ENCODE measurements at regions not wholly inside any gene's neighbourhood (a gene's known extent, or its start where the extent isn't known, plus 50 kb on each side); places are given as distances from the start of the nearest gene placed in this dataset.
"Not testable (repeated sequence)": the region's sequence is repeated elsewhere in the genome, so short reads cannot be mapped to it uniquely, and the experiment has no call there.

DNA sequence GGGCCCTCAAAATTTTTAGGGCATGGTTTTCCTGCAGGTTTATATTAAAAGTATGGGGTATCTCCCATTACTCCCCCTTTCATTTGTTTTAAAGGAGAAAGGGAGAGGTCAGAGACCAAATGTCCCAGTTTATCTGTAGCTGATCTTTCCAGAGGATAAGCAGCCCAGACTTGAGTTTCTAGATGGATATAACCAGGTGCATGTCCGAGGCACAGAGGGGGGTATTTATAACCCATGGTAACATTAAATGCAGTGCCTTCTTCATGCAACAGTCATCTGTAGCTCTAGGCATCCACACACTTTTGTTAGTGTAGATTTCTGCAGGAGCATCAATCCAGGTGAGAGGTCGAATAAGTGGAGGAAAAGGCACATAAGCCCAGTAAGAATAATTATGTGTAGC is 890.3 kb upstream of the GOT2 start:
- POLR2A ChIA-PET, CTCF ChIA-PET: not testable (repeated sequence)

DNA sequence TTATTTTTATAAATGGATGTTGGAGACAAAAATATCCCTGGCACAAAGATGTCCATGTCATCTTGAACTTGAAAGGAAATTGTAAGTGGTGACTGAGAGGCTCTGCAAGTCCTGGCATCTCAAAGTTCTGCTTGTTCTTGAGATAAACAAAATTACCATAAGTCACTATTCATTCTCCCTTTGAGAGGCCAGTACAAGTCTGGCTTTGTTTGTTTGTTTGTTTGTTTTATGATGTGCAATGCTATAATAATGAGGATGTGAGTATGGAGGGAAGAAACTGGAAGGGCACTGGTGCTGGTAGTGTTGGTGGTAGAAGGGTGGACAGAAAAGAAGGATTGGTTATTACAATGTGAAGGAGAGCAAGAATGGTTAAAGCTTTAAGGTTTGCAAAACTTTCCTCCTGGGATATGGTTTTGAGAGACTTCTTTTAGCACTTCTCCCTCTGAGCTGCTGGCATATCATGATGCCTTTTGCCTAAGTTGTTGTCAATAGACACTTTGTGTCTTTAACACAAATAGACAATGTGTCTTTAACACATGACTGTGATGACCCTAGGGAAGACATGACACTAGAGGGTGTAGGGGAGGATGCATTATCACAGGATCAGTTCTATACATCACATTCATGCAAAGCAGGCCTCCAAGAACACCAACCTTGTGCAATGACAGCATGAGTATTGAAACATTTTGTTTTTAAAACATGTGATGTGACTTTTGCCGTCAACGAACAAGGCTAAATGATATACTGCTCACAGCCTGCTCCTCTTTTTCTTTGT is 880.5 kb upstream of the GOT2 start:
- POLR2A ChIA-PET, result no interaction called here
- CTCF ChIA-PET, result no interaction called here

DNA sequence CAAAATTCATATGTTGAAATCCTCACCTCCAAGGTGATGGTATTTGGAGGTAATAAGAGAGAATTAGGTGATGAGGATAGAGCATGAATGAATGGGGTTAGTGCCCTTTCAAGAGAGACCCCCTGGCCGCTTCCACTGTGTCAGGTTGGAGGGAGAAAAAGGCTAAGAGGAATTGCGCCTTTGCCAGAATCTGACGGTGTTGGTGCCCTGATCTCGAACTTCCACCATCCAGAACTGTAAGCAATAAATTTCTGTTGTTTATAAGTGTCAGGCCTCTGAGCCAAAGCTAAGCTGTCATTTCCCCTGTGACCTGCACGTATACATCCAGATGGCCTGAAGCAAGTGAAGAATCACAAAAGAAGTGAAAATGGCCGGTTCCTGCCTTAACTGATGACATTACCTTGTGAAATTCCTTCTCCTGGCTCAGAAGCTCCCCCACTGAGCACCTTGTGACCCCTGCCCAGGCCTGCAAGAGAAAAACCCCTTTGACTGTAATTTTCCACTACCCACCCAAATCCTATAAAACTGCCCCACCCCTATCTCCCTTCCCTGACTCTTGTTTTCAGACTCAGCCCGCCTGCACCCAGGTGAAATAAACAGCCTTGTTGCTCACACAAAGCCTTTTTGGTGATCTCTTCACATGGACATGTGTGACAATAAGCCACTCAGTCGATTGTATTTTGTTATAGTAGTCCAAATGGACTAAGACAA is 878.9 kb upstream of the GOT2 start:
- POLR2A ChIA-PET, CTCF ChIA-PET: not testable (repeated sequence)

DNA sequence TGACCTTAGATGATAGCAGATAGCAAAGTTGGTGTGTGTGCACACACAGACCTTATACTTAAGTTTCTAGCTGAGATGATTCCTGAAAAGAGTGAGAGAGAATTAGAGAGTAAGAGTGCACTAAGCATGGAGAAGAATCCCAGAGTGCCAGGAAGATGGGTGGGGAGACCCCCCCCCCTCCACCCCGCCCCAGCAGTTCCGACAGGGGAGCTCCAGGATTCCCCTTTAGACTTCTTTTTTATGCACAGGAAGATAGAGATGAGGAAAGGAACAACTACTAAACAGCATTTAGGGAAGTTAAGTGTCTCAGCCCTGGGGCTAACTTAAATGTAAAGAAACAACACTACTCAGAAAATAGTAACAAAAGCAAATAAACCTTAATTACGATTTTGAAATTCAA is 878.0 kb upstream of the GOT2 start:
- ChIA-PET POLR2A (no interaction called here), CTCF (no interaction called here)

DNA sequence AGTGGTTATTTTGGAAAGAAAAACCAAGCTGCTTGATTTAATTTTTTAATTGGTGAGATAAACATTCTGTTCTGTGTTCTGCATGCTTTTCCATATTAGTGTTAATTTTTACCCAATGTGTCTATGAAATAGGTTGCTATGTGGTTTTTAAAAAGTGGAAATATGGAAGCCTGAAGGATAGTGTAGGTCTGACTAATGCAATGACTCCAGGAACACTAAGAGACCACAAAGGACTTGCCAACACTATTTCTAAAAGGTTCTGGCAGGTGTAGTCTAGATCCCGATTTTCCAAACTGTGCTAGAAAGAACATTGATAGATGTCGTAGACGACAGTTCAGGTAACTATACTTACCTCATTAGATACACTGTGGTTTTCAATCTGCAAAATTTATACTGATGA is 877.4 kb upstream of the GOT2 start:
- ChIA-PET CTCF (no interaction called here), POLR2A (no interaction called here)

DNA sequence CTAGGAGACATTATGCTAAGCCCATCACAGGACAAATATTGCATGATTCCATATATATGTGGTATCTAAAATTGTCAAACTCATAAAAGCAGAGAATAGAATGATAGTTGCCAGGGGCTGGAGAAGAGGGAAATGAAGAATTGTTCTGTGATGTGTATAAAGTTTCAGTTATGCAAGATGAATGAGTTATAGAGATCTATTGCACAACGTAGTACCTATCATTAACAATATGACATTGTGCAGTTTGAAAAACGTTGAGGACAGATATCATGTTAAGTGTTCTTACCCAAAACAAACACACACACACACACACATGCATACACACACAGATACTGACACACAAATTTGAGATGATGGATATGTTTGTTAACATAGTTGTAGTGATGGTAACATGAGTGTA is 871.6 kb upstream of the GOT2 start:
- ChIA-PET CTCF (no interaction called here), POLR2A (no interaction called here)

DNA sequence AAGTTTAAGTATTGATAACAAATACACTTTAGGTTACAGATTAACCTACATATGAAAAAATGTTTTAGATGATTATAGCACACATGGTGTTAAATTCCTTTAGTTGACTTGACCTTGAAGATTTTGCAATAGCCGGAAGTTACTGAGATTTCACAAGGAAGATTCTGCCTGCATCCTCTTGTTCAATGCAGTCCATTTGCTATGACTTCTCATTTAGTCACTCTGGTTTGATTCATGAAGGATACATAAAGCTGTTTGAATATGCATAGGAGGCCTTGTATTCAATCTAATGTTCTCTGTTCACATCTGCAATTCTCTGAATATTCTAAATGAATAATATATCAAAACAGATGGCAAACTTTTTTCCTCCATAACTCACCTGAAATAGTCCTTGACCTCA is 870.2 kb upstream of the GOT2 start:
- CTCF ChIA-PET, result no interaction called here
- POLR2A ChIA-PET, result no interaction called here

DNA sequence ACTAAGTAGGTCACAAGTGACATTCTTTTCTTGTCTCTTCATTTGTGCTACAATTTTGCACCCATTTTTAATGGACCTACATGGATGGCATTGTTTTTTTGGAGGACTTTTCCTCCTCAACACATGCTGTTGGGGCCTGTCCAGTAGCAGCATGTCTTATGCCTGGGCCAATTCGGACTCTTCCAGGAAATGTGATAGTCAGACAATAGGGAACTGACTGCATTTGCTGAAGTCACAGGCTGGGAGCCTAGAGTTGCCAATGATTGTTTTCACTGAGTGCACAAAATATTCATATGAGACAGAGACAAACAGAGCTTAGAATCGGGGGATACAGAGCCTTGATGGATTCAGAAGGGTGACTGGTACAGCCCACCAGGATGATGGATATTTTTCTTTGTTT is 867.3 kb upstream of the GOT2 start:
- CTCF ChIA-PET, result no interaction called here
- POLR2A ChIA-PET, result no interaction called here

DNA sequence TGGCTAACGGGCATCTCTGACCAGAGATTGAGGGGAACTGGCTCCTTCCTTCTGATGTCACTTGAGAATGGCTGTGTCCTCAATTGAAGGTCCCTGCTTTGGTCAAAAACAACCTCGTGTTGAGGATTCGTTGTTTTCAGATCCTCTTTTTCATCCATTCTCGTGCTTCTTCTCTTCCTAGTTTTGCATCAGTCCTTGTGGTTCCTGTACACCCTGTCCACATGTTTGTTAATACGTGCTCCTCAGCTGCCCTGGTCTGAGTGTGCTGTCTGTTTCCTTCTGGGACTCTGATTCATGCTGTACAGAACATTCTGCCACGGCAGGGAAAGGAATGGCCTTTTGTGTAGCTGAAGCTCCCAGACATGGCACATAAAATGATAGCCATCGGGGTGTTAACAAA is 863.2 kb upstream of the GOT2 start:
- ChIA-PET CTCF (no interaction called here), POLR2A (no interaction called here)

DNA sequence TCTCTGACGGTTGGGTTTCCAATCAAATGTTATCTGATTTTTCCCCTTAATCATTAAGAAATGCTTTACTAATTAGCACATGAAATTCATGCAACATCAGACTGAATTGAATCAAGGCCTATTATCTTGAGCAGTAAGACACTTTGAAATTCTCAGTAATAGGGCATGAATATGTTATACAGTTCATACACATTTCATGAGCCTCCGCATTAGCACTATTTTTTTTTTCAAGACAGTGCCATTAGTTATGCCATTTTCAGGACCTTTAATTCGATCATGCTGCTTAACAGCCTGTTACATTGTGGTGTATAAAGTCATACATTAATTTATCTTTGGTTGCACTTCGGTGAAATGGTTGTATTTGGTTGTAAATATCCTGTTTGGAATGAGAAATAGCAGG is 862.6 kb upstream of the GOT2 start:
- ChIA-PET CTCF (no interaction called here), POLR2A (no interaction called here)

DNA sequence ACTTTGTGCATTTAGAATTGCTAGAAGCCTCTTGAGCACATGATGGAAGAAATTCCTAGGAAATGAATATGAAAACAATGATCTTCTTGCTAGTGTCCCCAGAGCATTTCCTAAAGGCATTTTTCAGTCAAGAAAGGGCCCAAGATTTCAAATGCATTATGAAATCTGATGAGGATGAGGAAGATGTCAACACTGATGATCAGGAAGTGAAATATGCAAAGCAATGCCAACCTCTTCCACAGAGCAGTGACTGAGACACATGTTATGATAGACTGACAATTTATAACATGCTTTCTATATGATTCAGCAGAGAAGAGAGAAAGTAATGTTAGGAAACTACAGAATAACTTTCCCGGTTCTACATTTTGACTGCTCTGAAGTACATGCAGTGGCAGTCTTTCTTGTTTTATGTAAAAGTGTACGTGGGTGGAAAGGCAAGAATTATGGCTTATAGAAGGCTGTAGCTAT is 859.1 kb upstream of the GOT2 start:
- POLR2A ChIA-PET, result no interaction called here
- CTCF ChIA-PET, result no interaction called here

DNA sequence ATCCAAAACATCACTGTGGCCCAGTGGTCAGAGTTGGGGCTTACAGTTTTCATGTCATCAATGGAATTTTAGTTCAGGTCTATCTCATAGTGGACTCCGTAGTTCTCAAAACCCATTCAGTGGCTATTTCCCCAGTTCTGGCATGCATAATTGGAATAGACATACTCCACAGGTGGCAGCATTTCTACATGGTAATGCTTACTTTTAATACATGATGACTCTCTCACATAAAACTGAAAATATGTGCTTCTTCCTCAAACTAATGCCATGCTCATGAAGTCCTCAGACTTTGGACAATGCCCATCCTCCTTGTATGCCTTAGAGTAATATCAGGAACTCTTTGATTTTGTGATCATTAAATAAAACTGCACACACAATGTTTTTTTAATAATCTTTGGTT is 857.4 kb upstream of the GOT2 start:
- ChIA-PET POLR2A (no interaction called here), CTCF (no interaction called here)

DNA sequence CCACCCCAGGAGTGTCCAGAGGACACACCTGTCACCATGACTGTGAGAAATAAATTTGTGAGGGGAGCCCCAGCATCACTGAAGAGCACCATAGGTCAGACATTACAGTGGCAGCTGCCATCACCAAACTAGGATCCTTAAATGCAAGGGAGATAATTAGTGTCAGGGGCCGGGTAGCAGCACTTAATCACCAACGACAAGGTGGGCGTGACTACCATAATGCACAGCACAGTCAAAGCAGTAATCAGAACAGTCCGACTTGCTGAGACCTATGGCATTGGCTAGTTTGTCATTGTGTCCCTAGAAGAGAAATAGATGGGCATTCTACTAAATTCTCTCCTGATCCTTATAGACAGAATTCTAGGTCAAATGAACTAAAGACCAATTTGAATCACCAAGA is 856.7 kb upstream of the GOT2 start:
- ChIA-PET CTCF (no interaction called here), POLR2A (no interaction called here)

DNA sequence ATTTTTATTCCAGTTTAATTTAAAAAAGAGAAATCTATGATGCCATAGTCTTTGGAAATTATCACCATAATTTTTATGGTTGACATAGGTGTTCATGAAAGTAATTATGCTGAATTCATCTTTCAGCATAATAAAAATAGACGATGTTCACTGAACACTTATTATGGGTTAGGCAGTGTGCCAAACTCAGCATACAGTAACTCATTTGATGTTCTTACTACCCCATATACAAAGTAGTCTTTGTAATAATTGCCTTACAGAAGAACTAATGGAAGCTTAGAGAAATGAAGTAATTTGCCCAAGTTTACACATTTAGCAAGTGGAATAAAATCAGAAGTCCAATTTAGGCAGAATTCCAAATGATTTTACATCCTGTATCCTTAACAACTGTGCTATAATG is 852.2 kb upstream of the GOT2 start:
- ChIA-PET CTCF (no interaction called here), POLR2A (no interaction called here)

DNA sequence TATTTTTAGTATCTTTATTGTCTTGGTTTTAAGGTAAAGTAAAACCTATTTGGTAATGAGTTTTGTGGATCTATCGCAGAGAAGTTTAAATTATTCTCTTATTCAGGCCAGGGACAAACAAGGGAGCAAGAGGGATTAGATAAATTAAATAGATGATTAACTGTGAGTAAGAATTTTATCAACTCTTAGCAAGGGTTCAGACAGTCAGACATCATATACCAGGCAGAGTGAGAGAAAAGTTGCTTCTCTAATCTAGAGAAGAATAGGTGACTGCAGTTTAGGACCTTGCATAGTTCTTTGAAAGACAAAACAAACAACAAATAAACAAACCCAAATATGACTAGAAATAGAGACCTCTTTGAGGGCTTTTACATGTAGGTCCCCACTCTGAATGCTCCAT is 840.2 kb upstream of the GOT2 start:
- CTCF ChIA-PET, result no interaction called here
- POLR2A ChIA-PET, result no interaction called here

DNA sequence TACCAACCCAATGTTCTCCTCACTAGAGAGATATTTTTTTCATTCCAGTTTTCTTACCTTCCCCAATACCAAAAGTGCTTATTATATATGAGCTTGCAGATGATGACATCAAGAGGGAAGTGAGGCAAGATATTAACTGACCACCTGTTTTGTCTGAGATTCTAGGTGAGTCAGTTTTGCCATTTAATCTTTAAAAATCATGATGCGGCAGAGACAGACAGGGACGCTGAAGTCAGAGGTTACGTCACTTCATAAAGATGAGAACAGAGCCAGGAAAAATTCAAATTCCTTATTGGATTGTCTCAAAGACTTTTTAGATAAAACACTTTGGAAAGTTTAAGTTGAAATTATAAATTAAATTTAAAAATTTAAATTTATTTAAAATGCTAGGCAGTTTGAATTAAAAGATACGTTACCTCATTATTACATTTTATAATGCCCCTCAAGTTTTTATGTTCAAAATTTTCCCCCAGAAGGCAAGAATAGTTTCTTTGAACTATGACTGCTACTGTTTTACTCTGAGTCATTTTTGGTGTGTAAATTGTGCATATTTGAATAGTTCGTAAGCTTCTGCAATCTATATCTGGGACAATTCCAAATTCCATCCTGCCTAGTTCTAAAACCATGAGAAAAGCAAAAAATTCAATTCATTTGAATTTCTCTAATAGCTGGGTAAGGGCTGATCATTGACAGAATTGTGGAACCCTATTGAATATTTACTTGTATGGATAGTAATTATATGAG is 839.6 kb upstream of the GOT2 start:
- POLR2A ChIA-PET, result no interaction called here
- CTCF ChIA-PET, result no interaction called here

DNA sequence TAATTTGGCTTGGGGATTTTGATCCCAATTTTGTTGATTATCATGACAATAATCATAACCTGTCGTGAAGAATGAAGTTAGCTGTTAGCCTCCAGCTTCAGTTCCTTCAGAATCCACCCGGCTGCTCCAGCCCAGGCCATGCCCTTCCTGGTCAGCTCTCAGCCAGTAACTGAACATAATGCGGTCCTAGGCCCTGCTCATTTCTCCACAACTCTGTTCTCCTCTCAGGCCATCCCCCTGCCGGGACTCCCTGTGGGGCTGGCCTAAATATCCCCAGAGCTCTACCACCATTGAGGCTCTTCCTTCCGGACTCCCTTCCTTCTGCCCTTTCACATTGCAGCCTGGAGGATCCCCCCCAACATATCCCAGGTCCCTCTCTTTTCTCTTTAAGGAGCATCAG is 833.4 kb upstream of the GOT2 start:
- ChIA-PET CTCF (no interaction called here), POLR2A (no interaction called here)

DNA sequence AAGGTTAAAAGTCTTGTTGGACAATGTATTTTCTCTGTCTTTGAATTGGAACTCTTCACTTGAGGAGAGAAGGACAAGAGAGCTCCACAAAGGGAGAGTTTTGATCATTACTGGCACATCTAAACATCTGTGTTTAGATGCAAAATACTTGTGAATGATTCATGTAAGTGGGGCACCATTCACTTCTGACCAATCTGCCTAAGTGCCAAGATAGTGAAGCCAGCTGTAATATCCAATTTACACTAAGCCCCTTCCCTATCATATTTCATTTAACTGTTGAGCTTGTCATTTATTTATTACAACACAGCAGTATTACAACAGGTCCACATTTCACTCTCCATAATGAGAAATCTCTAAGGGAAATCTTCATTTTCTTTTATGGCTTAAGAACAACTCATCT is 832.3 kb upstream of the GOT2 start:
- ChIA-PET POLR2A (no interaction called here), CTCF (no interaction called here)

DNA sequence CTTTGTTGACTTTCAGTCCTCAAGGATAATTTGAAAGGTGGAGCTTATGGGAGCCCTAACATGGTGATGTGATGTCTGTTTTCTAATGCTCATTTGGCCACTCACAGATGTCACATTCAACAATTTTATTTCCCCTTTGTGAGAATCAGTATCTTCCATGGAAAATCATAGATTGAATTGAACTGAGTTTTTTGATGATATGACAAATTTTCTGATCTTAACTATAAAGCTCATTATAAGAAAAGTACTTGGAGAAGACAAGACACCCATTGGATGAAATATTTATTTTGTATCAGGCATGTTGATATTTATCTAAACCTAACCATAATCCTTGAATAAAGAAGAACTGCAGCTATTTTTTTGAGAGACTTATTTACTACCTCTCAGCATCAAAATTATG is 824.6 kb upstream of the GOT2 start:
- POLR2A ChIA-PET, result no interaction called here
- CTCF ChIA-PET, result no interaction called here

DNA sequence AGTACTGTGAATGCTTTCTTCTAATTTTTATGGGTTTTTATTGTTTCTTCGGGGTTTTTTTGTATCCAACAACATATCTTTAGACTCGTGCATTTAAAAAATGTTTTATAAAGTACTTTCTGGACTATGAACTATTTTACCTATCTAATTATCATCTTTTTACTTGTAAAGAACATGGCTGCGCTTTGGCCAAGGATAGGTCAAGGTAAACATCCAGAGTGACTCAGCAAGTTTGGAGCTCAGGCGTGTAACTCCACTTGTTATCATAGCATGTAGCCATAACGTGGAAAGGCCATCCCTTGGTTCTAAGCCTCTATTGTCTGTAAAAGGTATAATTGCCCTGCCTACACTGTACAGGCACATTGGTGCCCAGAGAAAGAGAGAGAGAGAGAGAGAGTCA is 818.0 kb upstream of the GOT2 start:
- POLR2A ChIA-PET, result no interaction called here
- CTCF ChIA-PET, result no interaction called here

DNA sequence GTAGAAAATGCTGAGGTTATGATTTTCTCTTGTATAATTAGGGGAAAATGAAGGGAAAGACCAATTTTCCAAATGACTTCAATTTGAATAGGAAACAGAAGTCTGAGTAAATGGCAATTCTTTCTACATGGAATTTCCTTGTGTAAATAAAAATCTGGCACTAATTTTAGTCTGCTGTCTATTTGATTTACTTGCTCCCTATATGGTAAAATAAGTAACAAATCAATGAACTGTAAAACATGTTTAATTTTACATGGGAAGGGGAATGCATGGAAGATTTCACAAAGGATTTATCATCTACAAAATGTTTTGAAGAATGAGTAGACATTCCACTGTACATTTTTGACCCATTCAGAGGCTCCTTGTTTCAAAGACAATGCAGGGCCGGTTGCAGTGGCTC is 811.6 kb upstream of the GOT2 start:
- ChIA-PET CTCF (no interaction called here), POLR2A (no interaction called here)

DNA sequence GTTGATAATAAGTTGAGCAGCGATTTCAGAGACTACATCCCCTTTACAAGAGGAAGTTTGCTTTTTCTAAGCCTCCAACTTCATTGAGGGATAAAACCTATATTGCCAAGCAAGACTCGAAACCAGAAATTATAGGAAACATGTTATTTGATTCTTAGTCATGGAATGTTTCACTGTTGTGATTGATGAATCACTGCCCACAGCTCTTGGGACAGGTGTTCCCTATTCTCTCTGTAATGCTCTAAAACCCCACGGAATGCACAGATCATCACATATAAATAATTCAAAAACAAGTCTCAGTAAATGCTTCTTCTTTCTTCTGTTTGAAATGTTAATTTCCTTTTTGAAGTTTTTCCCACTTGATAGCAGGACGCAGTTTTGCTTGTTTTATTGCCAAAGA is 809.5 kb upstream of the GOT2 start:
- CTCF ChIA-PET, result no interaction called here
- POLR2A ChIA-PET, result no interaction called here

Measured in activated CD8-positive, alpha-beta memory T cell treated with anti-CD3 and anti-CD28 coated beads for 36 hours (primary cell).